ENCODE measurements at regions not wholly inside any gene's neighbourhood (a gene's known extent, or its start where the extent isn't known, plus 50 kb on each side); places are given as distances from the start of the nearest gene placed in this dataset.

DNA sequence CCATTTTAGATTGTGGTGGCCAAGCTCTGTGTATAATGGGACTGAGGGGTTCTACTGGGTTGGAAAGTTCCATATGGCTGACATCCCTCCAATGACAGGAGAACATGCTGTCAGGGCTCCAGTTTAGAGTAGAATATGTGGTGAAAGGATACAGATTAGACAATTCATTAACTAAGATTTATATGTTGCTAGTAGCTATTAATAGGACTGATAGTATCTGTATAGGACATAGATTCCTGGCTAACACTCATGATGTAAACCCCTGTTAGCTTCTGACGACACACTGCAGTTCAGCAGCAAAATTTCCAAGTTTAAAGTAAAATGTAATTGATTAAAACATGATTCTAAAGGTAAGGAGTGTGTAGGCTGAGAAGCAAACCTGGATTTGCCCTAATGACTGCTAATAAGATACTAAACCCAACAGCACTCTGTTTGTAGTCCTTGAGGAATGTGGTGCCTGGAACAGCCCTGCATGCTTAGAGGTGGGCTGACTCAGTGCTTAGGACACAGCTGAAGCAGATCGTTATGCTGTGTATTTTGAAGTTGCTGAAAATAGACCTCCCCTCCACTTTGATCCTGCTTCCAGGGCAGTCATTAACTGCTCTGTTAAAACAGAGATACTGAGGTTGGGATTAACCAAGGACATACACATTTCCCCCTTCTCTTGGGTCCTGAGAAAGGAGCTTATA lies 1129.6 kb downstream of the SORCS3 start:
- TF ChIP-seq CTCF (IDR thresholded peaks at IDR 0.05) (no peak), POLR2A (IDR thresholded peaks at IDR 0.05) (no peak)
- Histone ChIP-seq H3K36me3 (no peaks in the 10 kb centered on the region), H3K27me3 (no peaks in the 10 kb centered on the region), H3K4me1 (no peaks in the 10 kb centered on the region), H3K9me3 (no peaks in the 10 kb centered on the region), H3K4me3 (no peak overlapping the region), H3K27ac (no peak overlapping the region)
- no peak for DNase-seq
- intact Hi-C loops (cut with DNase I; ENCODE audit: low total_unique reads) = no loop called here

- Histone ChIP-seq H3K36me3 (no peaks in the 10 kb centered on the region), H3K27me3 (no peaks in the 10 kb centered on the region), H3K4me1 (no peaks in the 10 kb centered on the region), H3K4me3 (no peak overlapping the region), H3K9me3 (no peaks in the 10 kb centered on the region), H3K27ac (no peak overlapping the region)
- DNase-seq = no peak
- intact Hi-C loops (cut with DNase I; ENCODE audit: low total_unique reads) = no loop called here
- TF ChIP-seq POLR2A (IDR thresholded peaks at IDR 0.05) (no peak), CTCF (IDR thresholded peaks at IDR 0.05) (no peak)
Measured at GRCh38 chr10:105769248-105770184, 1128.4 kb downstream of the SORCS3 start.

- TF ChIP-seq CTCF (IDR thresholded peaks at IDR 0.05) (no peak), POLR2A (IDR thresholded peaks at IDR 0.05) (no peak)
- no peak overlapping the region for H3K4me3 ChIP-seq
- H3K4me1 ChIP-seq = no peaks in the 10 kb centered on the region
- DNase-seq = no peak
- H3K27me3 ChIP-seq = no peaks in the 10 kb centered on the region
- no peaks in the 10 kb centered on the region for H3K36me3 ChIP-seq
- no peak overlapping the region for H3K27ac ChIP-seq
- intact Hi-C loops (cut with DNase I; ENCODE audit: low total_unique reads) = no loop called here
- H3K9me3 ChIP-seq = no peaks in the 10 kb centered on the region
Measured at GRCh38 chr10:105763611-105764010, 1122.5 kb downstream of the SORCS3 start.

GRCh38 chr10:105761576-105762260 lies 1120.6 kb downstream of the SORCS3 start:
- DNase-seq = no peak
- H3K36me3 ChIP-seq = no peaks in the 10 kb centered on the region
- no peak overlapping the region for H3K27ac ChIP-seq
- intact Hi-C loops (cut with DNase I; ENCODE audit: low total_unique reads) = no loop called here
- TF ChIP-seq POLR2A (IDR thresholded peaks at IDR 0.05) (no peak), CTCF (IDR thresholded peaks at IDR 0.05) (no peak)
- no peaks in the 10 kb centered on the region for H3K4me1 ChIP-seq
- no peaks in the 10 kb centered on the region for H3K27me3 ChIP-seq
- H3K9me3 ChIP-seq = no peaks in the 10 kb centered on the region
- H3K4me3 ChIP-seq = no peak overlapping the region

All from uterus (tissue), 3 donors.